HG03442 (cell line): ENCODE measurements at regions not wholly inside any gene's neighbourhood (a gene's known extent, or its start where the extent isn't known, plus 50 kb on each side); places are given as distances from the start of the nearest gene placed in this dataset.
"Not testable (repeated sequence)": the region's sequence is repeated elsewhere in the genome, so short reads cannot be mapped to it uniquely, and the experiment has no call there.

Source experiments
- ATAC-seq: cut with Tn5 transposase; IDR thresholded peaks from one replicate; pipeline ENCODE4 v1.9.1; 2021; ENCODE audit warnings: mild to moderate bottlenecking, moderate library complexity; ENCODE audit not compliant: unreplicated experiment

DNA sequence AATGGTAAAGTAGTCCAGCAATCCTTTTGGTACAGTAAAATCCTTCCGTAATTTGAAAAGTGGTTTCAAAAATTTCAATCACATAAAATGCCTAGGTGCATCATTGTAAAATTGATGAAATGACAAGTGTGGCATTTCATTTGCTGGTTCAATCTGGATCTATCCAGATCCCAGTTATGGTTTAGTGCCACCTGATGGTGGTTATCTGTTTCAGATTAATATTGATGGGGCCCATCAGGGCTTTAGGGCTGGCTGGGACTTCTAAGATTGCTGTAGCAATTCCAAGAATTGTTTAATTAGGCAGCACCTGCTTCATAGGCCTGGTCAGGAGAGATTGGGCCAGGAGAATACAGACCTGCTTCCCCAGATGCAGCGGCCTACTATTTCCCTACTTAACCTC lies 55.5 kb upstream of the PIK3C3 start:
- ATAC-seq, result no peak

DNA sequence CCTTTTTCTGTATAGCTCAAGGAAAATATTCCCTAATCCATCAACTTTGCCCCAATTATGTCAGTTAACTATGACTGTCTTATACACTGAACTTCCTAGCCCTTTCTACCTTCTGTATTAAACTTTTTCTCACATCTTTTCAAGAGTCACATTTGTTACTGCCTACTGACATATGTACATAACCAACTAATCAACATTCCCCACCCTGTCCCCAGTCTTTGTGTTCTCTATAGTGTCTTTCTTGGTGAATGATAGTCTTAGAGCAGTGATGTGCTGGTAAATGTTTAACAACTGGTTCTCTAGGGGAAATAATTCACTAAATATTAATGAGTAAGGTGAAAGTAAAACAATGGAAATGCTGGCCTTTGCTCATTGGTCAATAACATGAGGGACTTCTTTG lies 61.6 kb upstream of the PIK3C3 start:
- ATAC-seq, result no peak

DNA sequence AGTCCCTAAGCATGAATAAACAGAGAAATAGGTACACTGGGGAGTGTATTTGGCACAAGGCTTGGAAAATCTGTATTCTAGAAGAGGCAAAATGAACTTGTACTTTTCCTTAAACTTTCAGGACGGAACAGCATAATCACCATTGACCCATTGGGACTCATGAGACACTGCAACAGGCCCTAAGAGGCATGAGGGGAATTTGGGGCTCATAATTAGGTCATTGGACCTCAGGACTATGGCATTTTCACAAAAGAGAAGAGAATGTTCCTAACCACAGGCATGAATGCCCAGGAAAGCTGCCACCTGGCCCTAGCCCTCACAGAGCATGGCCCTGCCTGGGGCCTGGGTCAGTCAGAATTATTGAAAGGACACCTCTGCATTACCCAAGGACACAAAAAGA lies 67.9 kb upstream of the PIK3C3 start:
- ATAC-seq, result no peak

DNA sequence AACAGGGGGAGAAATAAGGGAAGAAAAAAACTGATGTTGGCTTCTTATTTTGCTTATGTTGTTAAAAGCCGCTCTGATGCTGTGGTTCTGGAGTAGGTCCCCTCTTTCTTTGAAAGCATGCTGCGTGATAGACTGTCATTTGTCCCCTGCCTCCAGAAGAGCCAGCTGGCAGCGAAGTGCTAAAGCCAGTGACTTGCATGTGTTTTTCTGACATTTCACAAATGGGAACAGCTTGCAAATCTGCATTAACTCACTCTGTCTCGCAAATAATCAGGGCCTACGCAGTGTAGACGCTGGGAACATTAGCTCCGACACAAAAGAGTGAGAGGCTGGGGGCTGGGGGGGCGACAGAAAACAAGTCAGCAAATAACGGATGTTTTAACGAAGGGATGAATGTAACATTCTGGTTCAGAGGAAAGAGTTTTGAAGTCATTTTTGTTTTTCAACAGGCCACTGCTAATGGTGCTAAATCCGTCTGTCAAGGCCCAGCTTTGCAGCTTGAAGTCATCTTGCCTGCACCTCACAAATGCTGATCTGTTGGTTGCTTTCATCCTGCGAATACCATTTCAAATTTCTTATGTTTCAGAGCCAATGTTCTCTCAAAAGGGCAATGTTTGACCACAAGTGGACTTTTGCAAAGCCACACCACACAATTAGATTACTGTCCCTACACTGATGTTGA lies 68.8 kb upstream of the PIK3C3 start:
- ATAC-seq, result no peak

DNA sequence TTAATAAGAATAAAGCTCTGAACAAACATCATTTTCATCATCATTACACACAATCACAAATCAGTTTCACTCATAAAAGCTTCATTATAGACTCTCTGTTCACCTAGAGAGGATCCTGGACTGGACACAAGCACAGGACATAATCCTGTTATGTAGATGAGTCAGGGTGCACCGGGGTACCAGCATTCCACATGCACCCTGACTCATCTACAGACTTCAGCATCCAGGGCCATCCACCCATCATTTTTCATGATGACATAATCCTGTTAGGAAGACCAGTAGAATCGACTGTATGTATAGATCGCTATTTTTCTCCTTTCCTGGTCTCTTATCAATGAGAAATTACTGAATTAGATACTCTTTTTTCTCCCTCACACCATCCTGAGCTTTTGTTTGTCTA lies 73.7 kb upstream of the PIK3C3 start:
- ATAC-seq, result no peak

DNA sequence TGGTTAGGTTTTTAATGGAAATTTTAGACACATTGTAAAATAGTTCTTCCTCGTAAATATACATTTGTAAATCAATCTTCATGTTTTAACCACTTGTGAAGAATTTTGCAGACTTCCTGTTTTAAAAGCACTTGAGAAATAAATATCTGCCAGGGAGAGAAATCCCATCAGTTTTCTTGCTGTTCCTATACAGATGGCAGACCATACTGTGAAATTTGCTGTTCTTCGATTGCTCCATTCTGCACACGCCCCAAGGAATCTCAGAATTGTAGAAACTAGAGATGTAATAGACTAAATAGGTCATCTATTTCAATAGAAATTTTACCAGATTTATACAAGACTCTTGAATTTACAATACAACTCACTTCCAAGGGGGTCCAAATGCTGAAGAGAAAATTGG lies 75.8 kb upstream of the PIK3C3 start:
- no peak for ATAC-seq

DNA sequence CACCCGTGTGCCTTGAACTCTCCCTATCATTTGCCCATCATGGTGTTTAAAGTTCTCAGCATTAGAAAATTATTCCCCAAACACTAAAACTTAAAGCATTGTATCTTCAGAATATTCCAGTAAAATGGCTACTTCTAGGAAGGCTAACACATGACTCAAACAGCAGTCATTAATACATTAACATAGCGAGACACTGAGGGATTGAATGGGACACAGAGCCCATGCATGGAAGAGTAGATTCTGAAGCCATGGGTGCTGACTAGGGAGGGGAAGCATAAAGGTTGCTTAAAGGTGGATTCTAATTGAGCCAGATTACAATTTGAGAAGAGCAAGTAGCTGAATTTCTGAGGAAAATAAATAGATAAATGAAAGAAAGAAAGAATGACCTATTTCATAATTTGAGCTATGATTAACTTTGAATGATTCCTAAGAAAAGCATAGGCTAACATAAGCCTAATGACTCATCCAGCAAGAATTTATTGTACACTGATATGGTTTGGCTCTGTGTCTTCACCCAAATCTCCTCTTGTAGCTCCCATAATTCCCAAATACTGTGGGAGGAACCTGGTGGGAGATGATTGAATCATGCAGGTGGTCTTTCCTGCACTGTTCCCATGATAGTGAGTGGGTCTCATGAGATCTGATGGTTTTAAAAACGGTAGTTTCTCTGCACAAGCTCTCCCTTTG lies 79.8 kb upstream of the PIK3C3 start:
- ATAC-seq, result no peak

DNA sequence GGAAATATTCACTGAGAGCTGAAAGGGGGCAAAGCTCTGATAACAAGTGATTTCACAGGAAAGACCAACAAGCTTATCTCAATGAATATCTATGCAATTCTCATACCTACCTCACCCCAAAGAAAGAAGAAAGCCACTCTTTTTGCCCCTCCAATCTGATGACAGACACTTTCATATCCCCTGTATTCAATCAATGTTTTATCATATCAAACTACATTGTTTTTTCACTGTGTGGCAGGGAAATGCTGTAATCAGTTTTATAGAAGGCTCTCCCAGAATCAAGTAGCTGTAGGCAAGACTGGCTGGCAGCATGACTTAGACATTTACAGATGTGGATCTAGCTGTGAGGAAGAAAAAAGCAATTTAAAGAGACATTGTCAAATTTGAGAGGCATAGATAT lies 81.3 kb upstream of the PIK3C3 start:
- ATAC-seq, result no peak

DNA sequence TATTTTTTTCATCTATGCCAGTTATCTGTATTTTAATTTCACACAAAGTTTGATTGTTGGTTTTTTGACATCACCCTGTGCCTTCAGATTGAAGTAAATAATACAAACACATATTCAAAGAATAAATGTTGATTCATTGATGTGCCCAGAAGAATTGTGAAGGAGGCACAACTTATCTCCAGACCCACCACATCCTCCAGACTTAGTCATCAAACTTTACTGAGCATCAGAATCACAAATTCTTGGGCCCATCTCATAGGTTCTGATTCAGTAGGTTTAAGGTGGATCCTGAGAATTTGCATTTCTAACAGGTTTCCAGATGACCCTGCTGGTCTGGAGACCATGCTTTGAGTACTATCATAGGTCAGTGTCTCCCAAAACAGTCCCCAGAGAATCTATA lies 82.8 kb upstream of the PIK3C3 start:
- ATAC-seq, result no peak

DNA sequence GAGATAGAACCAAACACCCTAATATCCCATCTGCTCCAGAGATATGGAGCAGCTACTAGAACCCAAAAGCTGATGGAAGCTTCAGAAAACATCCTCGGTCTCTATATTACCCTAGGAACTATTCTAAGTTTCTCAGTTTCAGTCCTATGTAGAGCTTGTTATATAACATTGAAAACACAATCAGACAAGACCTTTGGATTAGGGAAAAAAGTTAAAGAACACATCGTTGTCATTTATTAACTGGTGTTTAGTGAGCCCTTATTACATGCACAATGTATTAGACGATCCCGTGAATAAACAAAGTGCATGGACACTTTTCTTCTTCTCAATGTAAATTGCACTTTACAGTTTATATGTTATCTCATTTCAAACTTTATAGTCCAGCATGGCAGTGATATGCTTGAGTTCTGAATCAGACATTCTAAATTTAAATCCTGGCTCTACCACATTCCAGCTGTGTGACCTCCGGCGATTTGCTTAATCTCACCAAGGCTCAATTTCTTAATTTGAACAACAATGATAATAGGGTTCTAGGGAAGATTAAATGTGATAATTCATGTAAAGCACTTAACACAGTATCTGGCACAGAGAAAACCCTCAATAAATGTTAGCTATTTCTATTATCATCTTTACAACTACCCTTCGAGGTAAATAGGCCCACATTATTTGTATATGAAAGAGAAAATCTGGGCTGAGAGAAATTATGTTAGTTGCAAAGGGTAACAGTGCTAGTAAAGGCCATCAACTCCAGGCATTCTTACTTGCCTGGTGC lies 83.6 kb upstream of the PIK3C3 start:
- no peak for ATAC-seq

DNA sequence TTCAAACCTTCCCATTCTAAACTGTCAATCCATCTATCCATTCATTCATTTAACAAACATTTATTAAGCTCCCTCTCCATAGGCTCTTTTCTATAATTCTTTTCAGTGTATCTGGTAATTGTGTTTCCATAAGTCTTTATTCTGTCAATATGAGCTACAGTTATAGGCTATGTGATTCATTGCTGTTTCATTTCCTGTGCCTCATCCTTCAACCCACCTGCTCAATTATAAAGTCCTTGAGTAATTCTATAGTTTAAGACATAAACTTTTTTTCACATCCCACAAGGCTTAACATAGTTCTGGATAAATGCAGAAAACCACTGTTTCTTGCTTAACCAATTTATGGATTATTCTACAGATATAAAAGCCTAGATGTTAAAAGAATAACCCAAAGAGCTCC lies 84.2 kb upstream of the PIK3C3 start:
- no peak for ATAC-seq

DNA sequence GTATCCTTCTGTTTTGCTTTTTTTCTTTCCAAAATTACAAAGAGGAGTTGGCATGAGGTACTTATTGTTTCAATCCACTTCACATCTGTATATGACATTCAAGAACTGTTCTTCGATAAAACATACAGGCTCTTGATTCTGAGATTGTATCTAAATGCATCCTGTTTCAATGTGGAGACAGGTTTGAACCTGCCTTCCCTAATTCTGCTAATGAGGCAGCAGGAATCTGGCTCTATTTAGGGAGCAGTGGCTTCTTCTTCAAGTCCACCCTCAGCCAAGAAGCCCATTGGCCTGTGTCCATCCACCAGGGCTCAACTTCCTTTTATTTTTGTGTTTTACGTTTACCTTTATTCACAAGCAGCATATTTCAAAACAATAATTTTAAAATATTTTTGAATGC lies 84.8 kb upstream of the PIK3C3 start:
- no peak for ATAC-seq

DNA sequence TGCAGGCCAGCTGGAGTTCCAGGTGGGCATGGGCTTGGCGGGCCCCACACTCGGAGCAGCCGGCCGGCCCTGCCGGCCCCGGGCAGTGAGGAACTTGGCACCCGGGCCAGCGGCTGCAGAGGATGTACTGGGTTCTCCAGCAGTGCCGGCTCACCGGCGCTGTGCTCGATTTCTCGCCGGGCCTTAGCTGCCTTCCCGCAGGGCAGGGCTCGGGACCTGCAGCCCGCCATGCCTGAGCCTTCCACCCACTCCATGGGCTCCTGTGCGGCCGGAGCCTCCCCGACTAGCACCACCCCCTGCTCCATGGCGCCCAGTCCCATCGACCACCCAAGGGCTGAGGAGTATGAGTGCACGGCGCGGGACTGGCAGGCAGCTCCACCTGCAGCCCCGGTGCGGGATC lies 89.2 kb upstream of the PIK3C3 start:
- ATAC-seq, result not testable (repeated sequence)

DNA sequence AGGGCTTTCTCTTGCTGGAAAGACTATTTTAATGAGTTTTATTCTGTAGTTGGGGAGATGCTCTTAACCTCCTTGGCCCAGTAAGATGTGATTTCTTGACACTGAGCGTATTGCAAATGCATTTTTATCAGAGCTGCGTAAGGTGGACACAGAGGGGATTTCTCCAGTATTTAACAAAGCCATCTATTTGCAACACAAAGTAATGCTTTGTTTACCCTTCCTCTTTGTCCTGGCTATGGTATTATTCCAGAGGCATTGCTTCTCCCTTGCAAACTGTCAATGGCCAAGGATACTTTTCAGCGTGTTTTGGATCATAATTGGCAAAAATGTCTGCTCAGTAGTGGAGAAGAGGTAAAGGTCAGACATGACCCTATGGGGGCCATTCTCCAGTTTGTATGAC lies 90.8 kb upstream of the PIK3C3 start:
- no peak for ATAC-seq

DNA sequence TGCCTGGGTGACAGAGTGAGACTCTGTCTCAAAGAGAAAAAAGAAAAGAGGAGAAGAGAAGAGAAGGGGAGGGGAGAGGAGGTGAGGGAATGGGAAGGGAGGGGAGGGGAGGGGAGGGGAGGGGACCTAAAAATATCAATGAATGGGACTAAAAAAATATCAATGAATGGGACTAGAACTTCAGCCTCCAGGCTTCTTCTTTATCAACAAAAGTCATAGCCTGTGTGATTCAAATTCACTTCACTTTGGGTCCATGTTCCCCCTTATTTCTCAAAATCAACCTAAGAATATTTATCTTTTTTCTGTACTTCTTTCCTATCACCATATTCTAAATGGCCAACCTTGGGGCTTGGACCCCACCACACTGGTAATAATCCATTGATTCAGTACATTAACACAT lies 92.1 kb upstream of the PIK3C3 start:
- no peak for ATAC-seq

DNA sequence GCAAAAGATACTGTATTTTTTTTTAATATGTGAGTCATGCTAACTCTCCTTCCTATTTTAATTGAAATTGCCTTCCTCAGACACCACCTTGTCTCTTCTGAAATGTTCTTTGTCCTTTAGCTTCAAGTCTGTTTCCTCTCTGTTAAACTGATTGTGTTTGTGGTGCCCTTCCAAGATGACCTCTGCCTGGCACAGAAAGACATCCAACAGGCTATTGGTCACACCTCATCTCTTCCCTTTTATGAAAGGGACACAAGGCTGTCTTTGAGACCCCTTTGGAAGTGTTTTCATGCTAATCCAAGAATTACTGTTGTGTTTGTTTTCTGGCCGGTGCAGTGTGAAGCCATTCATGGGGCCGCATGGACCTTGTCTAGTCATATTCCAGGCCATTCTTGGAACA lies 94.0 kb upstream of the PIK3C3 start:
- ATAC-seq, result no peak

DNA sequence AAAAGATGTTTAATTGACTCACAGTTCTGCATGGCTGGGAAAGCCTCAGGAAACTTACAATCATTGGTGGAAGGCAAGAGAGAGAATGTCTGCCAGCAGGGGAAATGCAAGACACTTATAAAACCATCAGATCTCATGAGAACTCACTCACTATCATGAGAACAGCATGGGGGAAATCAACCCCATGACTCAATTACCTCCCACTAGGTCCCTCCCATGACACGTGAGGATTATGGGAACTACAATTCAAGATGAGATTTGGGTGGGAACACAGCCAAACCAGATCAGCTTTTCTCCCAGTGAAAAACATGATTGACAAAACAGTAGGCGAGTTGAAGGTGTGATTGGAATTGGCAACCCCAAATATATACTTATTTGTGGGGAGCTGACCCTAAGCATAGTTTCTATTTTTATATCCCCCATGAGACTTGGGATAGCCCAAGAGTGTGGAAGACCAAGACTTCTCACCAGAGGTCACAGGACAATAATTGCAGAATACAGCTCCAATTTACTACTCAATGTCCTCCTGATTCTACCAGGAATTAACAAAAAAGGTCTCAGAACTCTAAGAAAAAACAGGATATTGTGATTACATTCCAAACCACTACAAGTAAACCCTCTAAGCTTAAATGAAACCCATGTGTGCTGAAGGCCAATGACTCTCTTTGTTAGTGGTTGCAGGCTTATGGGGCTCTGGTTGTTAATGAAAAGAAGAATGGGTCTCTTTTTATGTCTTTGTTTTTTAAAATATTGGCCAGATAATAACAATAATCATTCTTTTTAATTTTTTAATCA lies 96.1 kb upstream of the PIK3C3 start:
- no peak for ATAC-seq

DNA sequence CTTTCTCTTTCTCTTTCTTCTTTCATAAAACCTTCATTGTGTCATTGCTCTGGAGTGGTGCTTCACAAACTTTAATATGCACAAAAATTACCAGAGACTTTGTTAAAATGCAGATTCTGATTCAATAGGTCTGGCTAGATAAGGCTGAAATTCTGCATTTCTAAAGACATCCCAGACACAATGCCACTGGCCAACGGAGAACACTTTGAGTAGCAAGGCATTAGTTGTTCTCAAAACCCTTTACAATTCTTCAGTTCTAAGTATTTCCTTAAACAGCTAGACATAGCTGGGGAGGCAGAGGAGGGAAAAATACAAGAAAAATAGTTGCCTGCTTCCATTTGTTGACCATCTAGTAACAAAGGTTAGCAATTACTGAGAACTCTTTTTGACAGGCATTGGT lies 101.8 kb upstream of the PIK3C3 start:
- ATAC-seq, result no peak

DNA sequence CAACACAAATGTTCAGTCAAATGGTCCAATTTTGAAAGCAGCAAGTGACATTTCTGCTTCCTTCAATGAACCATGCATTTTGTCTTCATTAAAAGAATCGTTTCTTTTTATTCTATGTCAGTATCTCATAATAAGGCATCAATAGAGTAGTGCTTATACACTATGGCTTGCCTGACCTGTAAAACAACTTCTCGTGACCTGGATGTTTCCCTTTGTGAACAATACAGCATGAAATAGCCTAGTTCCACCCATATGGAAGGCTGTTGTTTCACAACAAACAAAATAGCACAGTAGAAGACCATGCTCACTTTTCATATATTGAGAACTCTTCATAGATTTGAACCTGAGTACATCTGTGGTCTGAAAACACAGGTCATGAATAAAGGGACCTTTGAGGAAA lies 104.3 kb upstream of the PIK3C3 start:
- no peak for ATAC-seq

DNA sequence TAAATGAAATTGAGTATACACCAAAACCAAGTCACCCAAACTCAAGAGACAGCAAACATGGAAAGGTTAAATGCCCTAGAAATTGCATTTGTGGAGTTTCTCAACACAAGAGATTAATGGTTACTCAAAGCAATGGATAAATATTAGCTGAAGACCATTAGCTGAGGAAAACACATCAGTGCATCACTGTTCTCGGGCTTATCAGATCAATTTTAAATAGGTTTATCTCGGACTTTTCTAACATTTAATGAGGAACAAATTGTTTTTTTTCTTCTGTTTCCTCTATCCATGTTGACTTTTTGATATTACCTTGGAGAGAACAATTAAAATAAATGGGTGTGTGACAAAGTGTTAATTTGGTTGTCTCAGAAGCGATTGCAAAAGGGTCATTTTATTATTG lies 105.4 kb upstream of the PIK3C3 start:
- no peak for ATAC-seq

DNA sequence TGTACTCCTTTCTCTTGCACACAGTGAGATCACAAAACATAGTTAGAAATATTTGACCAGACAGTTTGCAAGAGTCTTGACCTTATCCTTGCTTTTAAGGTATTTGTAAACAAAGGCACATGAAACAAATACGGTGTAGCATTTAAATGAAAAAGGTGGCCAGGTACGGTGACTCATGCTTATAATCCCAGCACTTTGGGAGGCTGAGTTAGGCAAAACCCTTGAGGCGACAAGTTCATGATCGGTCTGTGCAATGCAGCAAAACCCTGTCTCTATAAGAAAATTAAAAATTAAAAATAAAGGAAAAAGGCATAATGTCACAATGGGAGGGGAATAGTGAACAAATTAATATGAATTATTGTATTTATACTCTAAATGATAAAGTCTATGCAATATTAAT lies 109.5 kb upstream of the PIK3C3 start:
- no peak for ATAC-seq
